ENCODE measurements at regions not wholly inside any gene's neighbourhood (a gene's known extent, or its start where the extent isn't known, plus 50 kb on each side); places are given as distances from the start of the nearest gene placed in this dataset.
"Not testable (repeated sequence)": the region's sequence is repeated elsewhere in the genome, so short reads cannot be mapped to it uniquely, and the experiment has no call there.

DNA sequence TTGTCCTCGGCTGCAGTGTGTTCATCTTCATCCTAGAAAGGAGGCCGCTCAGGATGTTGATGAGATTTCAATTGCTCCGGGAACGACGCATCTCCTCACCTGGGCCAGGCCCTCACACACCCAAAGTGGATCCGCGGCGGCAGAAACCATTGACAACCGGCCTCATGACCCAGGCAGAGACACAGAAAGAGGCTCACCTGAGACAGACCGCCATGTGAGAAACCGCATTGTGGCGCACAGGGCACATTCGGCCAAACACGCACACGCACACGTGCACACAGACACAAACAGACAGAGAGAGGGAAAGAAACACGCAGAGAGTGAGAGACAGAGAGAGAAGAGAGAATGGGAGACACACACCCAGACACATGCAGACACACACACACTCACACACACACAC is 3879.3 kb downstream of the SRGAP2C start:
- CTCF ChIA-PET; BruUV-seq (replicated peaks); intact Hi-C loops (cut with micrococcal nuclease): not testable (repeated sequence)

DNA sequence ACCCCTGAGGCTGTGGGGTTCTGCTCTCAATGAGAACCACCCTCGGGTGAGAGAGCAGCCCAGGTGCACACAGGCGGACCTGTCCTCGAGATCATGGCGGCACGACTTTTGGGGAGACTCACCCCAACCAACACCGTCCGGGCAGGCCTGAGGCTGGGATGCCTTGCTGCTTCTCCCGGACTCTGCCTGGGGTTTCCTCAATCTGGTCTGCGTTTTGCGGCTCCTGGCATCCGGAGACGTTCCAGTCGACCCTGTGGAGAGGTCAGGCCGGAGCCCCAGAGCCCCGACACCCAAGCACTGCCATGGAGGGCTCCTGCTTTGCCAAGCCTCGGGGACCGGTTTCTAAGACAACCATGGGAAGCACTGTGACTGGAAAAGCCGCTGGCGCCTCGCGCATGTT is 3879.7 kb downstream of the SRGAP2C start:
- H3K4me1 Mint-ChIP-seq (ENCODE audit: insufficient read depth, unreplicated experiment), result no peaks in the 10 kb centered on the region
- no peak overlapping the region for H3K4me3 Mint-ChIP-seq (ENCODE audit: unreplicated experiment)
- ChIA-PET CTCF (no interaction called here), POLR2A (no interaction called here)
- H3K27me3 Mint-ChIP-seq (ENCODE audit: insufficient read depth, unreplicated experiment), result no peaks in the 10 kb centered on the region
- no TSS peak for BruUV-seq (replicated peaks)
- no peaks in the 10 kb centered on the region for H3K36me3 Mint-ChIP-seq (ENCODE audit: insufficient read depth, unreplicated experiment)
- H3K9me3 Mint-ChIP-seq (ENCODE audit: unreplicated experiment), result peaks cover 31% of the 10 kb centered on the region
- no peak for DNase-seq (ENCODE audit: unreplicated experiment)
- intact Hi-C loops (cut with micrococcal nuclease), result no loop called here
- TF ChIP-seq, protein P1, sequence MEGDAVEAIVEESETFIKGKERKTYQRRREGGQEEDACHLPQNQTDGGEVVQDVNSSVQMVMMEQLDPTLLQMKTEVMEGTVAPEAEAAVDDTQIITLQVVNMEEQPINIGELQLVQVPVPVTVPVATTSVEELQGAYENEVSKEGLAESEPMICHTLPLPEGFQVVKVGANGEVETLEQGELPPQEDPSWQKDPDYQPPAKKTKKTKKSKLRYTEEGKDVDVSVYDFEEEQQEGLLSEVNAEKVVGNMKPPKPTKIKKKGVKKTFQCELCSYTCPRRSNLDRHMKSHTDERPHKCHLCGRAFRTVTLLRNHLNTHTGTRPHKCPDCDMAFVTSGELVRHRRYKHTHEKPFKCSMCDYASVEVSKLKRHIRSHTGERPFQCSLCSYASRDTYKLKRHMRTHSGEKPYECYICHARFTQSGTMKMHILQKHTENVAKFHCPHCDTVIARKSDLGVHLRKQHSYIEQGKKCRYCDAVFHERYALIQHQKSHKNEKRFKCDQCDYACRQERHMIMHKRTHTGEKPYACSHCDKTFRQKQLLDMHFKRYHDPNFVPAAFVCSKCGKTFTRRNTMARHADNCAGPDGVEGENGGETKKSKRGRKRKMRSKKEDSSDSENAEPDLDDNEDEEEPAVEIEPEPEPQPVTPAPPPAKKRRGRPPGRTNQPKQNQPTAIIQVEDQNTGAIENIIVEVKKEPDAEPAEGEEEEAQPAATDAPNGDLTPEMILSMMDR (IDR thresholded peaks at IDR 0.05; ENCODE audit: unreplicated experiment), result no peak
- H3K27ac Mint-ChIP-seq (ENCODE audit: low read depth, unreplicated experiment), result no peak overlapping the region

More for the DNA sequence above, 3879.3 kb downstream of the SRGAP2C start:
- H3K27me3 Mint-ChIP-seq (ENCODE audit: insufficient read depth, unreplicated experiment); H3K4me3 Mint-ChIP-seq (ENCODE audit: unreplicated experiment); POLR2A ChIA-PET; H3K27ac Mint-ChIP-seq (ENCODE audit: low read depth, unreplicated experiment); DNase-seq (ENCODE audit: unreplicated experiment); H3K4me1 Mint-ChIP-seq (ENCODE audit: insufficient read depth, unreplicated experiment); H3K36me3 Mint-ChIP-seq (ENCODE audit: insufficient read depth, unreplicated experiment): not testable (repeated sequence)
- H3K9me3 Mint-ChIP-seq (ENCODE audit: unreplicated experiment), result peaks cover 27% of the 10 kb centered on the region

DNA sequence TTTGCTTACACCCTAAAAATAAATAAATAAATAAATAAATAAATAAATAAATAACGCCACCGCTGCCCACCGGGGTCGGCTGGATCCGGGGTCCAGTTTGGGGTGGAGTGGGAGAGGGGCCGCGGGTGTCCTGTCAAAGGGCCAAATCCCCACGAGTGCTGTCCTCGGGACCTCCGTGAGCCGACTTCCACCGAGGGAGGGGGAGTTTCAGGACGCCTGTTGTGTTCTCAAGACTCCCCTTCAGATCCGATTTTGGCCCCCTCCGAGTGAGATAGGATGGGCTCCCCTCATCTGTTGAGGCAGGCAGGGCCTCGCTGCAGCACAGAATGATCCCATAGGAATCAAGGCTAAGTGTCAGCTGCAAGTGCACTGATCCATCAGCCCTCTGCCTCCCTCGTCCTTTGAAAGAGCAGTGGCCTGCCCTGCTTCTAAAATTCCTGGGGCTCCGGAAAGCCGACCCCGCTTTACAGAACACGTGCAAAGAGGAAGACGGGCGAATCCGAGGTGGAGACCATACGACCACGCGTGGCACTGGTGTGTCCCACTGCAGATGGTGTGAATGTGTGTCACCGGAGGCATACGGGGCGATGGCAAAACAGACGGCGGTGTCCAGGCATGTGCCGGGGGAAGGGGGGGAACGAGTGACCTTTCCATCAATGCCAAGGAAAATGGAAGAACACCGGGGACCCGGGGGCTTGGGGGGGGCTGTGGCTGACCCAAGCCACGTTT is 3880.5 kb downstream of the SRGAP2C start:
- no peak overlapping the region for H3K27ac Mint-ChIP-seq (ENCODE audit: low read depth, unreplicated experiment)
- intact Hi-C loops (cut with micrococcal nuclease), result no loop called here

DNA sequence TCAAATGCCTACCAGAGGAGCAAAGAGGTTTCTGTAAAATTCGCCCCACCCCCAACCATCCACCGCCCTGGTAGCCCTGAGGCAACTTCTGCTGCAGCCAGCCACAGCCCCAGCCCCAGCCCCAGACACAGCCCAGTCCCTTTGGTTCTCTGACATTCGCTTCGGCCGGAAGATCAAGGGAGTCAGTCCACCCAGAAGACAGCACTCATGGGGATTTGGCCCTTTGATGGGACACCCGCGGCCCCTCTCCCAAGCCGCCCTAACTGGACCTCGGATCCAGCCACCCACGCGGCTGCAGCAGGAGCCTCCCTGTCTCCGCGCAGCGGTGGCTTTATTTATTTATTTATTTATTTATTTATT is 3881.0 kb downstream of the SRGAP2C start:
- CTCF ChIA-PET, result no interaction called here
- Mint-ChIP-seq H3K27me3 (ENCODE audit: insufficient read depth, unreplicated experiment) (no peaks in the 10 kb centered on the region), H3K27ac (ENCODE audit: low read depth, unreplicated experiment) (no peak overlapping the region), H3K4me1 (ENCODE audit: insufficient read depth, unreplicated experiment) (no peaks in the 10 kb centered on the region), H3K36me3 (ENCODE audit: insufficient read depth, unreplicated experiment) (no peaks in the 10 kb centered on the region), H3K9me3 (ENCODE audit: unreplicated experiment) (peaks cover 44% of the 10 kb centered on the region), H3K4me3 (ENCODE audit: unreplicated experiment) (no peak overlapping the region)
- intact Hi-C loops (cut with micrococcal nuclease), result no loop called here
- BruUV-seq (replicated peaks), result no TSS peak
- TF ChIP-seq, protein P1 (IDR thresholded peaks at IDR 0.05; ENCODE audit: unreplicated experiment), result no peak
- POLR2A ChIA-PET, result no interaction called here
- DNase-seq (ENCODE audit: unreplicated experiment), result no peak

More for the DNA sequence above, 3880.5 kb downstream of the SRGAP2C start:
- H3K36me3 Mint-ChIP-seq (ENCODE audit: insufficient read depth, unreplicated experiment), result no peaks in the 10 kb centered on the region
- TF ChIP-seq, protein P1 (IDR thresholded peaks at IDR 0.05; ENCODE audit: unreplicated experiment), result no peak
- H3K27me3 Mint-ChIP-seq (ENCODE audit: insufficient read depth, unreplicated experiment), result no peaks in the 10 kb centered on the region
- H3K4me3 Mint-ChIP-seq (ENCODE audit: unreplicated experiment), result no peak overlapping the region
- ChIA-PET CTCF (no interaction called here), POLR2A (no interaction called here)
- H3K4me1 Mint-ChIP-seq (ENCODE audit: insufficient read depth, unreplicated experiment), result no peaks in the 10 kb centered on the region
- DNase-seq (ENCODE audit: unreplicated experiment), result no peak
- H3K9me3 Mint-ChIP-seq (ENCODE audit: unreplicated experiment), result peaks cover 39% of the 10 kb centered on the region
- BruUV-seq (replicated peaks), result no TSS peak

- Mint-ChIP-seq H3K4me1 (ENCODE audit: insufficient read depth, unreplicated experiment) (no peaks in the 10 kb centered on the region), H3K27ac (ENCODE audit: low read depth, unreplicated experiment) (no peak overlapping the region), H3K36me3 (ENCODE audit: insufficient read depth, unreplicated experiment) (no peaks in the 10 kb centered on the region), H3K27me3 (ENCODE audit: insufficient read depth, unreplicated experiment) (no peaks in the 10 kb centered on the region), H3K9me3 (ENCODE audit: unreplicated experiment) (peaks cover 50% of the 10 kb centered on the region), H3K4me3 (ENCODE audit: unreplicated experiment) (no peak overlapping the region)
- DNase-seq (ENCODE audit: unreplicated experiment), result no peak
- CTCF ChIA-PET, result no interaction called here
- POLR2A ChIA-PET, result no interaction called here
- intact Hi-C loops (cut with micrococcal nuclease), result no loop called here
- no TSS peak for BruUV-seq (replicated peaks)
- TF ChIP-seq, protein P1 (IDR thresholded peaks at IDR 0.05; ENCODE audit: unreplicated experiment), result no peak
These were observed 3881.6 kb downstream of the SRGAP2C start for GRCh38 chr1:125066385-125066784.

DNA sequence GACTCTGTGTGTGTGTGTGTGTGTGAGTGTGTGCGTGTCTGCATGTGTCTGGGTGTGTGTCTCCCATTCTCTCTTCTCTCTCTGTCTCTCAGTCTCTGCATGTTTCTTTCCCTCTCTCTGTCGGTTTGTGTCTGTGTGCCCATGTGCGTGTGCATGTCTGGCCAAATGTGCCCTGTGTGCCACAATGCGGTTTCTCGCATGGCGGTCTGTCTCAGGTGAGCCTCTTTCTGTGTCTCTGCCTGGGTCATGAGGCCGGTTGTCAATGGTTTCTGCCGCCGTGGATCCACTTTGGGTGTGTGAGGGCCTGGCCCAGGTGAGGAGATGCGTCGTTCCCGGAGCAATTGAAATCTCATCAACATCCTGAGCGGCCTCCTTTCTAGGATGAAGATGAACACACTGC is 3882.1 kb downstream of the SRGAP2C start:
- peaks cover 55% of the 10 kb centered on the region for H3K9me3 Mint-ChIP-seq (ENCODE audit: unreplicated experiment)
- H3K27me3 Mint-ChIP-seq (ENCODE audit: insufficient read depth, unreplicated experiment); intact Hi-C loops (cut with micrococcal nuclease); H3K36me3 Mint-ChIP-seq (ENCODE audit: insufficient read depth, unreplicated experiment); BruUV-seq (replicated peaks); H3K27ac Mint-ChIP-seq (ENCODE audit: low read depth, unreplicated experiment); DNase-seq (ENCODE audit: unreplicated experiment); POLR2A ChIA-PET; CTCF ChIA-PET; H3K4me1 Mint-ChIP-seq (ENCODE audit: insufficient read depth, unreplicated experiment); H3K4me3 Mint-ChIP-seq (ENCODE audit: unreplicated experiment): not testable (repeated sequence)

Measured in MCF 10A (cell line).